Mucosa of descending colon (tissue), 3 donors: ENCODE measurements at regions not wholly inside any gene's neighbourhood (a gene's known extent, or its start where the extent isn't known, plus 50 kb on each side); places are given as distances from the start of the nearest gene placed in this dataset.

Experiments
- ATAC-seq: fragments of 200-7000 bp; cut with Tn5 transposase; one replicate; pipeline ENCODE4 v1.9.1; 2020; ENCODE audit warnings: mild to moderate bottlenecking, moderate library complexity
- DNase-seq, 3 donors: peaks; one replicate each; pipeline ENCODE4 v3.0.0-alpha.2; 2020
- H3K36me3 ChIP-seq: fragments of 200-600 bp; one replicate; pipeline ENCODE4 v1.8.0; 2021; ENCODE audit warnings: low read depth, mild to moderate bottlenecking
- H3K4me1 ChIP-seq: fragments of 200-600 bp; one replicate; pipeline ENCODE4 v1.8.0; 2021; ENCODE audit warnings: low read depth, mild to moderate bottlenecking
- H3K4me3 ChIP-seq: fragments of 200-600 bp; one replicate; pipeline ENCODE4 v1.8.0; 2021; ENCODE audit warnings: mild to moderate bottlenecking
- H3K9me3 ChIP-seq: fragments of 200-600 bp; one replicate; pipeline ENCODE4 v1.8.0; 2021; ENCODE audit warnings: mild to moderate bottlenecking
- intact Hi-C, 2 donors: fragments of 100-400 bp; cut with DNase I in 1 of 2; cut with micrococcal nuclease in 1 of 2; formaldehyde crosslinking; loops; one replicate each; pipeline versions ENCODE4 v1.11.0 to v1.11.1; 2022; cut with DNase I, micrococcal nuclease
- TF ChIP-seq, protein P1 (sequence below): fragments of 200-600 bp; IDR thresholded peaks from one replicate; pipeline ENCODE4 v1.8.0; 2022; ENCODE audit warnings: antibody characterized with exemption, mild to moderate bottlenecking
- donor health status: DM: no; HTN: no; CAD: no; lungs with moderate emphysema.
- donor health status: DM: no; HTN: no; CAD: no.
- donor health status: DM: no; HTN: yes; CAD: no.

DNA sequence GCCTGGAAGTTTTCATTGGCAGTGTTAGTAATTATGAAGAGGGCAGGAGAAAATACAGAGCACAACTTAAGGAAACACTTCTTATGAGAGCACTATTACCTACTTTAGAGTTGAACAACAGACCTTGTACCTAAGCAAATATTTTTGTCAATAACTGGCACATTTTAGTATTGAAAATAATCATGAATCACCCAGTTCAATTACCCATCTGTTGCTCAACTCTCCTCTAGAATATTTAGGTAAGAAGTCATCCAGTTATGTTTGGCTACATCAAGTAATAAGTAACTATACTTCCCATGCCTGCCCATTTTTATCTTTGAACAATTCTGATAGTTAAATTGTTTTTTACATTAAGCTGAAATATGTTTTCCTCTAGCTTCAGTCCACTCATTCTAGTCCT is 893.4 kb downstream of the DIAPH3 start:
- no peak overlapping the region for H3K4me3 ChIP-seq
- ATAC-seq = no peak
- TF ChIP-seq, protein P1, sequence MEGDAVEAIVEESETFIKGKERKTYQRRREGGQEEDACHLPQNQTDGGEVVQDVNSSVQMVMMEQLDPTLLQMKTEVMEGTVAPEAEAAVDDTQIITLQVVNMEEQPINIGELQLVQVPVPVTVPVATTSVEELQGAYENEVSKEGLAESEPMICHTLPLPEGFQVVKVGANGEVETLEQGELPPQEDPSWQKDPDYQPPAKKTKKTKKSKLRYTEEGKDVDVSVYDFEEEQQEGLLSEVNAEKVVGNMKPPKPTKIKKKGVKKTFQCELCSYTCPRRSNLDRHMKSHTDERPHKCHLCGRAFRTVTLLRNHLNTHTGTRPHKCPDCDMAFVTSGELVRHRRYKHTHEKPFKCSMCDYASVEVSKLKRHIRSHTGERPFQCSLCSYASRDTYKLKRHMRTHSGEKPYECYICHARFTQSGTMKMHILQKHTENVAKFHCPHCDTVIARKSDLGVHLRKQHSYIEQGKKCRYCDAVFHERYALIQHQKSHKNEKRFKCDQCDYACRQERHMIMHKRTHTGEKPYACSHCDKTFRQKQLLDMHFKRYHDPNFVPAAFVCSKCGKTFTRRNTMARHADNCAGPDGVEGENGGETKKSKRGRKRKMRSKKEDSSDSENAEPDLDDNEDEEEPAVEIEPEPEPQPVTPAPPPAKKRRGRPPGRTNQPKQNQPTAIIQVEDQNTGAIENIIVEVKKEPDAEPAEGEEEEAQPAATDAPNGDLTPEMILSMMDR = no peak

GRCh38 chr13:59274958-59275727 is 888.6 kb downstream of the DIAPH3 start:
- ATAC-seq (no peak), DNase-seq (no peak)
- Histone ChIP-seq H3K4me1 (no peaks in the 10 kb centered on the region), H3K4me3 (no peak overlapping the region), H3K9me3 (no peaks in the 10 kb centered on the region), H3K36me3 (no peaks in the 10 kb centered on the region)
- intact Hi-C loops = no loop called here
- TF ChIP-seq, protein P1 = no peak

More for the DNA sequence above, 893.4 kb downstream of the DIAPH3 start:
- Histone ChIP-seq H3K4me1 (no peaks in the 10 kb centered on the region), H3K9me3 (no peaks in the 10 kb centered on the region), H3K36me3 (no peaks in the 10 kb centered on the region)
- intact Hi-C loops = no loop called here
- no peak for DNase-seq

- Histone ChIP-seq H3K9me3 (no peaks in the 10 kb centered on the region), H3K4me3 (no peak overlapping the region), H3K4me1 (no peaks in the 10 kb centered on the region), H3K36me3 (no peaks in the 10 kb centered on the region)
- TF ChIP-seq, protein P1 = no peak
- no peak for ATAC-seq
- no peak for DNase-seq
- intact Hi-C loops = no loop called here
Observed at GRCh38 chr13:59276436-59276835, 887.3 kb downstream of the DIAPH3 start.

DNA sequence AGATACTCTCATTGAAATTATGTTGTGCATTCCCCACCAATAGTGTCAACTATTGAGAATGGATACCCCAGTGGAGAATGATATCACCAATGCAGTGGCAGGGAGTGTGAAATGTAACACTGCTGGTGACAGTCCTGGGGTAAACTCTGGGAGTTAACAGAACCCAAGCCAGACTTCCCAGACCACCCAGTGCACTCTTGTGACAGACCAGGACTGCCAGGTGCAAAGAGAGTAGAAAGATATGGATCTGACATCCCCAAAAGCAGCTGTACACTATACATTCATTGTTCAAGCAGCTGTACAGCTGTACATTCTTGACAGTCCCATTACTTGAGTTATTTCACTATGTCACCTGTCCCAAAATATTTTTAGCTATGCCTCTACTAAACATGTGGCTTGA is 886.6 kb downstream of the DIAPH3 start:
- H3K4me3 ChIP-seq = no peak overlapping the region
- no peaks in the 10 kb centered on the region for H3K4me1 ChIP-seq
- intact Hi-C loops = no loop called here
- no peaks in the 10 kb centered on the region for H3K36me3 ChIP-seq
- no peak for DNase-seq
- no peaks in the 10 kb centered on the region for H3K9me3 ChIP-seq
- TF ChIP-seq, protein P1 = no peak
- ATAC-seq = no peak

- DNase-seq = no peak
- intact Hi-C loops = no loop called here
- no peaks in the 10 kb centered on the region for H3K9me3 ChIP-seq
- H3K4me3 ChIP-seq = no peak overlapping the region
- no peak for ATAC-seq
- no peaks in the 10 kb centered on the region for H3K4me1 ChIP-seq
- TF ChIP-seq, protein P1 = no peak
- no peaks in the 10 kb centered on the region for H3K36me3 ChIP-seq
Observed at GRCh38 chr13:59279028-59279427, 884.7 kb downstream of the DIAPH3 start.
